SK-N-SH (cell line): ENCODE measurements at regions not wholly inside any gene's neighbourhood (a gene's known extent, or its start where the extent isn't known, plus 50 kb on each side); places are given as distances from the start of the nearest gene placed in this dataset.

Source experiments
- CTCF ChIP-seq: fragments of 200-600 bp; sonication (generic); IDR thresholded peaks from 2 replicates; pipeline ENCODE4 v1.6.1; 2017; ENCODE audit warnings: antibody characterized with exemption, mild to moderate bottlenecking, moderate library complexity
- POLR2AphosphoS5 ChIP-seq: IDR thresholded peaks from 2 replicates; pipeline ENCODE4 v1.6.1; 2012; ENCODE audit warnings: low read depth, low read length

GRCh38 chr13:88144580-88144979 lies 473.4 kb downstream of the SLITRK5 start:
- TF ChIP-seq CTCF (no peak), POLR2AphosphoS5 (no peak)
